BE2C (cell line): ENCODE measurements at regions not wholly inside any gene's neighbourhood (a gene's known extent, or its start where the extent isn't known, plus 50 kb on each side); places are given as distances from the start of the nearest gene placed in this dataset.

Source experiments
- DNase-seq: peaks from one replicate; pipeline ENCODE4 v3.0.0-alpha.2; 2020
- H3K27me3 ChIP-seq: fragments of 250-450 bp; sonication (Bioruptor Pico); 2 replicates; pipeline ENCODE4 v1.5.1; 2020; ENCODE audit warnings: mild to moderate bottlenecking
- H3K36me3 ChIP-seq: fragments of 250-450 bp; sonication (Bioruptor Pico); 2 replicates; pipeline ENCODE4 v1.5.1; 2020; ENCODE audit warnings: mild to moderate bottlenecking
- H3K4me1 ChIP-seq: fragments of 250-450 bp; sonication (Bioruptor Pico); 2 replicates; pipeline ENCODE4 v1.5.1; 2020
- H3K4me3 ChIP-seq: 2 replicates; pipeline ENCODE4 v1.5.1; 2011; ENCODE audit warnings: low read depth, low read length
- H3K9me3 ChIP-seq: fragments of 250-450 bp; sonication (Bioruptor Pico); 2 replicates; pipeline ENCODE4 v1.5.1; 2020
- CTCF ChIP-seq: IDR thresholded peaks from 2 replicates; pipeline ENCODE4 v1.5.1; 2012; ENCODE audit warnings: mild to moderate bottlenecking, low read depth, low read length

- no peaks in the 10 kb centered on the region for H3K4me1 ChIP-seq
- H3K27me3 ChIP-seq = no peaks in the 10 kb centered on the region
- no peak overlapping the region for H3K4me3 ChIP-seq
- no peaks in the 10 kb centered on the region for H3K9me3 ChIP-seq
- no peak for DNase-seq
- no peaks in the 10 kb centered on the region for H3K36me3 ChIP-seq
- TF ChIP-seq CTCF = no peak
These were observed 1669.3 kb upstream of the CDH9 start for GRCh38 chr5:28707706-28708105.

- DNase-seq = no peak
- no peaks in the 10 kb centered on the region for H3K4me1 ChIP-seq
- no peaks in the 10 kb centered on the region for H3K27me3 ChIP-seq
- TF ChIP-seq CTCF = no peak
- no peaks in the 10 kb centered on the region for H3K36me3 ChIP-seq
- no peak overlapping the region for H3K4me3 ChIP-seq
- no peaks in the 10 kb centered on the region; the same call in 1 of the 2 replicates for H3K9me3 ChIP-seq
These were observed 1665.4 kb upstream of the CDH9 start for GRCh38 chr5:28703651-28704260.

GRCh38 chr5:28691526-28691925 is 1653.1 kb upstream of the CDH9 start:
- H3K4me3 ChIP-seq = no peak overlapping the region
- DNase-seq = no peak
- no peaks in the 10 kb centered on the region for H3K27me3 ChIP-seq
- H3K36me3 ChIP-seq = no peaks in the 10 kb centered on the region
- TF ChIP-seq CTCF = no peak
- H3K9me3 ChIP-seq = no peaks in the 10 kb centered on the region
- no peaks in the 10 kb centered on the region for H3K4me1 ChIP-seq

- Histone ChIP-seq H3K4me1 (no peaks in the 10 kb centered on the region), H3K36me3 (no peaks in the 10 kb centered on the region), H3K27me3 (no peaks in the 10 kb centered on the region), H3K4me3 (no peak overlapping the region), H3K9me3 (no peaks in the 10 kb centered on the region)
- DNase-seq = peak; percentile 22
- TF ChIP-seq CTCF = no peak
These were observed 1647.4 kb upstream of the CDH9 start for GRCh38 chr5:28685794-28686193.

- H3K36me3 ChIP-seq = no peaks in the 10 kb centered on the region
- no peaks in the 10 kb centered on the region for H3K4me1 ChIP-seq
- no peak overlapping the region for H3K4me3 ChIP-seq
- DNase-seq = no peak
- no peaks in the 10 kb centered on the region for H3K27me3 ChIP-seq
- no peaks in the 10 kb centered on the region for H3K9me3 ChIP-seq
- no peak for TF ChIP-seq CTCF
These were observed 1640.5 kb upstream of the CDH9 start for GRCh38 chr5:28678899-28679298.

- Histone ChIP-seq H3K4me3 (no peak overlapping the region), H3K4me1 (no peaks in the 10 kb centered on the region), H3K9me3 (no peaks in the 10 kb centered on the region; the same call in 1 of the 2 replicates), H3K27me3 (no peaks in the 10 kb centered on the region), H3K36me3 (no peaks in the 10 kb centered on the region)
- TF ChIP-seq CTCF = no peak
- DNase-seq = no peak
These were observed 1627.7 kb upstream of the CDH9 start for GRCh38 chr5:28666110-28666509.
